ENCODE measurements at regions not wholly inside any gene's neighbourhood (a gene's known extent, or its start where the extent isn't known, plus 50 kb on each side); places are given as distances from the start of the nearest gene placed in this dataset.
A peak's percentile ranks its signal among the peaks of the same experiment; 100 is the strongest.

DNA sequence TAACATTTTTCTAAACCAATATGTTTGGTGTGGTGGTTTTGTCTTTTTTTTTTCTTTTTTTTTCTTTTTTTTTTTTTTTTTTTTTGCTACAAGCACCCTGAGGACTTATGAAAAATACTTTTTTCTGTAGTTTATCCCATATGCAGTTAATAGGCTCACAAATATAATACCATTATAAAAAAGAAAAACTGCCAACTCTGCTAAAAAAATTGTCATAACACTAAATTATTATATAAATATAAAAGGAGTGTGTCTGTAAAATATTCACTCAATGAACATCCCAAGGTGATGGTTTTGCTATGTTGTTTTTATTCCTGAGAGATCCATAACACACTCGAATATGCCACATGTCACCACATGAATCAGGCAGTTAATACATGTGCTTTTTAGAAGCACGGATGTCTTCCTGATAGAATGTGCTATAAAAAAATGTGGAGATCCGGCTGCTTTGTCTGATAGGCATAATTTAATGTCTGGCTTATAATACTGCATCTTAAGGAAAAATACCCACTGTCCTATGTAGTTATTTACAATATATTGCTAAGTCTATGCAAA lies 110.7 kb upstream of the ZNF507 start:
- no peak for DNase-seq

GRCh38 chr19:32238076-32238475 lies 107.3 kb upstream of the ZNF507 start:
- DNase-seq = no peak

GRCh38 chr19:32240316-32240715 lies 105.1 kb upstream of the ZNF507 start:
- DNase-seq = no peak

- DNase-seq = no peak
Observed at GRCh38 chr19:32241306-32241705, 104.1 kb upstream of the ZNF507 start.

GRCh38 chr19:32241932-32242710 lies 103.3 kb upstream of the ZNF507 start:
- no peak for DNase-seq

- DNase-seq = no peak
Observed at GRCh38 chr19:32246006-32246405, 99.4 kb upstream of the ZNF507 start.

GRCh38 chr19:32251634-32252332 lies 93.6 kb upstream of the ZNF507 start:
- DNase-seq = no peak

DNA sequence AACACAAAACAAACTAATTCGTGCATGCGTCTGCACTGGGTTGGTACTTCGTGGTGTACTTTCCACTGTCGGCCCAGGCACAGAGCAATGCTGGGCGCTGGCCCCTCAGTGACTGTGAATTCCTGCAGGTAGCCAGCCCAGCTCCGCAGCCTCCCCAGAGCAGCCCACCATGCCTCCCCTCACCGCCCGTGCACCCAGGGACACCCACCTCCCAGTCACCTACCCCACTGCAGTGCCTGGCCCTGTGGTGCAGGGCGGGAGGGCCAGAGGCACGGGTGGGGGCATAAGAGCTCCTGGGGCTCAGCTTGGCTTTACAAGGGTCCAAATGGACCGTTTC lies 93.1 kb upstream of the ZNF507 start:
- no peak for DNase-seq

DNA sequence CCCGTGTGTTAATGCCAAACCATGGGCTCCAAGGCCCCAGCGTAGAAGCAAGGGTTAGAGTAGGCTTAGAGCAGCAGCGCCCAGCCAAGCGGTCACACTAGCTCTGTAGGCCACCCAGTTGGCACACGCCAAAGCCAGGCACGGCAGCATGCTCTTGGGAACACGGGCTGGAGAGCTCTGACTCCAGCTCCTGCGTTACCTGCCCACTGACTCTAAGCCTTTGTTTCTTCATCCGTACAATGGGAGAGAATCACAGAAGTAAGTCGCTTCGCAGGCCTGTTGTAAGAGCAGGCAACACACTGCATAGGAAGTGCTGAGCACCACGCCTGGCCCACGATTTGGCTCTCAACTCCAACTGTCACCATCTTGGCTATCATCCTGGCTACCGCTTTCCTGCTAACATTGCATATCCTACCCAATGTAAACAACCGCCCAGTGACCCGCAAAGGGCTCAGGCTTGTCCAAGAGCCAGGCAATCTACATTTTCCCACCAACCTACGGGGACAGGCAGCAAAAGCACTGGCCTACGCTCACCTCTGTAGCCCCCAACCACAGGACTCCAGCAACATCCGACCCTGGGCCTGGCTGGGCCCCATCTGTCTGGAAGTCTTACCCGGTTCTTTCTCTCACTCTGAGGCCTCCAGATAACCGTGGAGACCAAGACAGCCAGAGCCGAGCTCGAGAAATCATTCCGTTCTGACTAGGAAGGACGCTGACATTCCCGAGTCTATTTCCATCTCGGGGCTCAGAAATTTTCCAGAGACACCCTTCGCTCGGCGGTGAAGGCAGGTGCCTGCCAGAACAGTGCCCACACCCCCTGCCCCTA lies 91.5 kb upstream of the ZNF507 start:
- no peak for DNase-seq

GRCh38 chr19:32254509-32254890 lies 90.9 kb upstream of the ZNF507 start:
- DNase-seq = no peak

DNA sequence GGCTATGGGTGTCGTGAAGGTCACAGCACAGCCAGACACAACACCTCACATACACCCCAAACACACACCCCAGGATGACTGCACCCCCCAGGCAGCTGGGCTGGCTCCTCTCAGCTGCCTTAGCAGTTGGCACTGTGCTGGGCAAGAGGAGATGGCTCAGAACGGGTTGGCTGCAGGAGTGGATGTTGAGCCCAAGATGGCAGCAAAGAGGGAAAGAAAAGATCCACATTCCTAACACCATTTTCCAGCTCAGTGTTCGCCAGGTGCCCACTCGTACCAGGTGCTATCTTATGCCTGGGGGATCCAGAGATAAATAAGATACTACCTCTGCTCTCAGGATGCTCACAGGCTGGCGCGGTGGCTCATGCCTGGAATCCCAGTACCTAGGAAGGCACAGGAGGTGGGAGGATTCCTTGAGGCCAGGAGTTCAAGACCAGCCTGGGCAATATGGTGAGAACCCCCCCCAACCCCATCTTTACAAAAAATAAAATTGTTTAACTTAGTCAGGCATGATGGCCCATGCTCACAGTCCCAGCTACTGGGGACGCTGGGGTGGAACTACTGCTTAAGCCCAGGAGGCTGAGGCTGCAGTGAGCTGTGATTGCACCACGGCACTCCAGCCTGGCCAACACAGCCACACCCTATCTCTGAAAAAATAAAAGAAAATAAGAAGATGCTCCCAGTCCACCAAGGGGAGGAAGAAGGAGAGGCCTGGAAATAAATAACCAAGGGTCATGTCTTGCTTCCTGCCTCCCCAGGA lies 89.7 kb upstream of the ZNF507 start:
- no peak for DNase-seq

DNA sequence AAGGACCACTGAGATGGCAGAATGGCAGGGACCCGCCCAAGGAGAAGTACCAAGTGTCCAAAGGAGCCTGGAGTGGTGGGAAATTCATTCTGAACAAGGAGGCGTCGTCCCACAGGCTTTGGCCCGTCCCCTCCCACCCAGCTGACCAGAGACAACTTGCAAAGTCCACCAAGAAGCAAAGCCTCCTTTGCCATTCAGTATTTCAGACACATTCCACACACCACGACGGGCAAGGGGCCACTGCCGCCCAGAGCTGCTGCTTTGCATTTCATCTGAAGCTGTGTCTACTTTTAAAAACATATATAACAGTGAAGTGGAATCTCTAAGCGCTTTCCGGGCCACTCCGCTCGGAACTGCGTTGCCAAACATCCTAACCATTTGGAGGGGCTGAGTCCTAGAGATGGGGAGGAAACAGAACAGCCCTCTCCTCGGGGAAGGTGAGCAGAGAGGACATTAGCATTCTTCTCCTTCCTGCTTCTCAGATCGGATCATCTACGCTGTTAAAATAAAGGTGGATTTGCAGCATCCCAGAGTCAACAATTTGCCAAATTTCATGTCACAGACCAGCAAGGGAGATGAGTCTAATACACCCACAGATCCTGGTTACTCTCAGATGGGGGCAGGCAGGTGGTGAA lies 89.0 kb upstream of the ZNF507 start:
- no peak for DNase-seq

DNA sequence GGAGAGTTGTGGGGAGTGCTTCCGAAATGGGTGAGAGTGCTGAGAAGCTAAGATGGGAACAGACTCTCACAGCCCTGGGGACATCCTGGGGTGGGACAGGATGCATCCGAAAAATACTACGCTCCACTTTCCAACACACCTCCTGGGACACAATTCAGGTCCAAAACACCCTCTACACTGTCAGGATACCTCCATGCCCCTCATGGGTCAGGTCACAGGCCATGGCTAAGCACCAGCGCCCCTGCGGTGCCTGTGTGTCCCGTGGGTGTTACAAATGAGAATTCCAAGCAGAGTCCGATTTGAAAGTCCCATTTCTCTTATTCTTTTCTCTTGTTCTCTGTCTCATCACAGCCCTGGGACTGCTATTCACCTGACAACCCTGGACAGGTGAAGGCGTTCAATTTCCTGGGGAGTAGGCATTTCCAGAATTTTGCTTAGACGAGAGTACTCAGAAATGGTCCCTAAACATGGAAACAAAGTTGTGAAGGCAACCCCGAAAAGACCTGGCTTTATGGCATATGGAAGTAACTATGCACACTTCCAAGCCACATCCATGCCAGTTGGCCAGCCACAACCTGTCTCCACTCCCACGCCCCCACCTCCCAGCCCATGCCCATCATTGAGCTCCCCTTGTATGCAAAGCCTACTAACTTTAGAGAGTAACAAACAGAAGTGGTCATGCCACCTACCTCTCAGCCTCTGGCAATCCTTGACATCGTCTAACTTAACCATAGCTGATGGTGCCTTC lies 87.9 kb upstream of the ZNF507 start:
- no peak for DNase-seq

DNA sequence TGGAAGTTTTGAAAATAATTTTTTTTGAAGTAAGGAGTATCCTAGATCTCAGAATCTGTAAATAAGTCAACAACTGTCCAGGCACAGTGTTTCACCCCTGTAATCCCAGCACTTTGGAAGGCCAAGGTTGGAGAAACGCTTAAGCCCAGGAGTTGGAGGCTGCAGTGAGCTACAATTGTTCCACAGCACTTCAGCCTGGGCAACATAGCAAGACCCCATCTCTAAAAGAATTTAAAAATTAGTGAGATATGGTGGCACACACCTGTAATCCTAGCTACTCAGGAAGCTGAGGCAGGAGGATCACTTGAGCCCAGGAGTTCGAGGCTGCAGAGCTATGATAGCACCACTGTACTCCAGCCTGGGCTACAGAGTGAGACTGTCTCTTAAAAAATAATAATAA lies 87.2 kb upstream of the ZNF507 start:
- DNase-seq = no peak

- no peak for DNase-seq
Observed at GRCh38 chr19:32264568-32264967, 80.8 kb upstream of the ZNF507 start.

- DNase-seq = no peak
Observed at GRCh38 chr19:32265995-32266394, 79.4 kb upstream of the ZNF507 start.

DNA sequence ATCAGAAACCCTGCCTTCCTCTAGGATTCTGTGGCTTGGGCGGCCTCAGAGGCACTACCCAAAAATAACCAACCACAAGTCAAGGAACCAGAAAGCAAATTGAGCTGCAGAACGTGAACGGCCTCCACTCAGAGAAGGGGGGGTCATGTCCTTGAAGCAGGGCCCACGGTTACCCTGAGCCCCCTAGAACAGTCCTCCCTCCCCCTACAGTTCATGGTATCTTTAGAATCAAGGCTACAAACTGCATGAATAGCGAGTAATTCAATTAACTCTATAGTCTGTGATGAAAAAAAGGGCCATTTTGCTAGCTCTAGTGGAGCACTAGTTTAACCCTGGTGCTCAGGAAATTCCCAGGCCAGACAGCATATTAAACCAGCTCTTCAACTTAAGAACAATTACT lies 79.0 kb upstream of the ZNF507 start:
- no peak for DNase-seq

DNA sequence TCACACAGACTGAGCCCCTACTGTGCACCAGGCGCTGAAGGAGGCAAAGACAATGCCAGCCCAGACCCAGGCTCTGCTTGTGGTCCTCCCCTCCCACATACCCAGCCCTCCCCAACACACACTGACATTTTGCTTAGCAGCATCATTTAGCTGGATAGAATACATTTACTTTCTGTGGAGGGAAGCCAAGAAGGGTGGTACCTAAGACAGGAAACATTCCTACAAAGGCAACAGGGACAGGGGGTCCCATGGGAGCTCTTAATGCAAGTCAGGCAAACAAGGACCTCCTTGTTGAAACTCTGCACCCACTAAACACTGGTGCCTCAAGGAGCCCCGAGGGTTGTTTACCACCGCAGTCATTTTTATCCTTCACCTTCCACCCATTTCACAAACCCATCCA lies 77.0 kb upstream of the ZNF507 start:
- DNase-seq = no peak

DNA sequence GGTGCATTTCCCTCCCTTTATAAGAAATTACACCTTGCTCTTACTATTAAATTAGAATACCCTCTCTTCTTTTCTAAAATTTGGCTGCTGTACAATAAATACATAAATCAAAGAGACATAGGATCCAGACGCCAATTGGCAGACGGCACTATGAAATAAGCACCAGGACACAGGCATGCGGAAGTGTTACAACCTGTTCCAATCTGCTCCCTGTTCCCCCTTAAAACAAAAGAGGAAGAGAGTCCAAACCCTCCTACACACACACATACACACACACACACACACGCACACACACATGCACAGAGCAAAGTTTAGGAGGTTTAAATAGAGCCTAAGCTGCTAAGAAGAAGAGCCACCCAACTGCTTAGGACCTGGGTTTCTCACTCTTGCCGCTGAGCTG lies 75.6 kb upstream of the ZNF507 start:
- DNase-seq = peak in 1 of 3 donors; percentile 10

- DNase-seq = no peak
Observed at GRCh38 chr19:32273483-32273882, 71.9 kb upstream of the ZNF507 start.

DNA sequence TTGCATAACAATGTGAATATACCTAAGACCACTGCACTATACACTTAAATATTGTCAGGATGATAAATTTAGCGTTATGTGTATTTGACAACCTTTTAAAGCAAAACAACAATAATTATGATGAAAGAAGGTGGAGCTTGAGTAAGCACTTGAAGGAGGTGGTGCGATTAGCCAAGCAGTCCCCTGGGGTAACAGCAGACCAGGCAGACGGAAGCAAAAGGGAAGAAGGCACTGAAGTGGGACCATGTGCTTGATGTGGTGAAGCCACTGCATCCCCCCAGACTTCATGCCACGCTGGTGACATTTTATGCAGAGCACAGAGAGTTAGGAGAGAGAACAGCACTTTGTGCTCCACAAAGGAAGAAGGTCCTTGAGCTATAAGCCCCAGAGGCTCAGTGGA lies 58.3 kb upstream of the ZNF507 start:
- DNase-seq = no peak

All from muscle of back (tissue), 3 donors.